Activated CD4-positive, alpha-beta T cell treated with anti-CD3 and anti-CD28 coated beads for 1 hour (primary cell): ENCODE measurements at regions not wholly inside any gene's neighbourhood (a gene's known extent, or its start where the extent isn't known, plus 50 kb on each side); places are given as distances from the start of the nearest gene placed in this dataset.

ENCODE experiments used
- DNase-seq: peaks from one replicate; pipeline ENCODE4 v3.0.0-alpha.2; 2020

- no peak for DNase-seq
Measured at GRCh38 chr21:38556390-38556789, 58.1 kb upstream of the ERG start.

GRCh38 chr21:38561205-38561604, 62.9 kb upstream of the ERG start:
- DNase-seq = no peak

- no peak for DNase-seq
Measured at GRCh38 chr21:38561613-38562581, 63.6 kb upstream of the ERG start.

GRCh38 chr21:38567335-38567969, 69.2 kb upstream of the ERG start:
- DNase-seq = no peak

- no peak for DNase-seq
Measured at GRCh38 chr21:38567970-38568360, 69.7 kb upstream of the ERG start.

GRCh38 chr21:38569733-38570132, 71.5 kb upstream of the ERG start:
- no peak for DNase-seq

- no peak for DNase-seq
Measured at GRCh38 chr21:38570596-38570995, 72.3 kb upstream of the ERG start.

- DNase-seq = no peak
Measured at GRCh38 chr21:38574895-38575575, 76.8 kb upstream of the ERG start.

- DNase-seq = no peak
Measured at GRCh38 chr21:38577887-38578286, 79.6 kb upstream of the ERG start.

GRCh38 chr21:38590449-38591217, 92.4 kb upstream of the ERG start:
- no peak for DNase-seq

GRCh38 chr21:38591218-38591537, 92.9 kb upstream of the ERG start:
- DNase-seq = no peak

- no peak for DNase-seq
Measured at GRCh38 chr21:38596264-38597042, 98.2 kb upstream of the ERG start.

- no peak for DNase-seq
Measured at GRCh38 chr21:38597421-38597820, 99.1 kb upstream of the ERG start.

GRCh38 chr21:38598413-38598812, 100.1 kb upstream of the ERG start:
- no peak for DNase-seq

- no peak for DNase-seq
Measured at GRCh38 chr21:38599381-38599975, 101.2 kb upstream of the ERG start.

GRCh38 chr21:38600106-38600505, 101.8 kb upstream of the ERG start:
- DNase-seq = no peak

- DNase-seq = no peak
Measured at GRCh38 chr21:38605236-38605635, 107.0 kb upstream of the ERG start.

GRCh38 chr21:38609580-38609979, 111.3 kb upstream of the ERG start:
- no peak for DNase-seq

GRCh38 chr21:38610623-38611251, 112.5 kb upstream of the ERG start:
- DNase-seq = no peak

GRCh38 chr21:38611277-38611676, 113.0 kb upstream of the ERG start:
- DNase-seq = no peak

GRCh38 chr21:38613686-38614085, 115.4 kb upstream of the ERG start:
- DNase-seq = no peak
